HG02759 (cell line): ENCODE measurements at regions not wholly inside any gene's neighbourhood (a gene's known extent, or its start where the extent isn't known, plus 50 kb on each side); places are given as distances from the start of the nearest gene placed in this dataset.
"Not testable (repeated sequence)": the region's sequence is repeated elsewhere in the genome, so short reads cannot be mapped to it uniquely, and the experiment has no call there.

Experiments
- ATAC-seq: cut with Tn5 transposase; IDR thresholded peaks from one replicate; pipeline ENCODE4 v1.9.1; 2021; ENCODE audit warnings: mild to moderate bottlenecking, moderate library complexity; ENCODE audit not compliant: unreplicated experiment

DNA sequence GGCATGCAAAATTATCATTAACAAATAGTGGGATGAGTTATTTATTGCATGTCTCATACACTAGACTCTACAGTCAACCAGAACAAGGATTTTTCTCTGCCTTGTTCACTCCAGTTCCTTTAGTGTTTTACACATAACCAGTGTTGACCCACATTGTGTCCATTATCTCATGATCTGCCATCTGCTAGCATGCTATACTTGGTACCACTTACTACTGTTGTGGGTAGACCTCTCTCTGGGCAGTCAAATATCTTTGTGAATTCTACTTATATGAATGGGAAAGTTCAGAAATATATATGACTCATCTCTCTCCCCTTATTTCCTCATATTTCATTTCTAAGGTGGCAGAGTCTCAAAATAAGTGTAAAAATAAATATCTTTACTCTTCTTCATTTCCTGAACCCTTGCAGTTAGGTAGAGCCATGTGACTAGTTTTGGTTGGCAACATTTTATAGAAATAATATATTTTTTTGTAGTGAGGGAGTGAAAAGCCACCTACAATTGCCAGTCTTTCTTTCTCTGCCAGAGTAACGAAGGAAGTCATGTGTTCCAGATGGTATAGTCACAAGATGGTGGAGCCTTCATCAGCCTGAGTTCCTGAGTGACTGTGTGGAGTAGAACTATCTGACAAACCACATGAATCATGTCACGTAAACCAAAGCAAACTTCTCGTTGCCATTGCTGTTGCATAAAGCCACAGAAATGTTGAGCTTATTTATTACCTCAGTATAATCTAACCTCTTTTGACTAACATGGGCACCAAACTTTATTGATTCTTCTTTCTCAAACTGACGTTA is 704.0 kb downstream of the RNF144A start:
- no peak for ATAC-seq

GRCh38 chr2:7625392-7626138 is 708.4 kb downstream of the RNF144A start:
- ATAC-seq = peak; percentile 67

DNA sequence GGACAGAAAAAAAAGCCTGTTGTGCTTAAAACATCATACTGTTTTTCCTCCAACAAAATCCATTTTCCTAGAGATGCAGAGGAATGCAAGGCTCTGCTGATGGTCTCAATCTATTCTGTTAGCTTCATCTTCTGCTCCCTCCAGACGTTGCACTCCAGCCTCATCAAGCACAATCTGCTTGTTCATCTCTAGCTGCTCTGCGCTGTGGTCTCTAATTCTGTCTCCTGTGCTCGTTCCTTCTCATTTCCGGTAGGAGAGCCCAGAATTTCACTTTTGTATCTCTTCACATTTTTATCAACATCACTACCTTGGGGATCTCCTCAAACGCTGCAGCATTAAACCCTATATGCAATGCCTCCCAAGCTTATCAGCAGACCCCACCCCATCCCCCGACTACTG is 708.9 kb downstream of the RNF144A start:
- no peak for ATAC-seq

DNA sequence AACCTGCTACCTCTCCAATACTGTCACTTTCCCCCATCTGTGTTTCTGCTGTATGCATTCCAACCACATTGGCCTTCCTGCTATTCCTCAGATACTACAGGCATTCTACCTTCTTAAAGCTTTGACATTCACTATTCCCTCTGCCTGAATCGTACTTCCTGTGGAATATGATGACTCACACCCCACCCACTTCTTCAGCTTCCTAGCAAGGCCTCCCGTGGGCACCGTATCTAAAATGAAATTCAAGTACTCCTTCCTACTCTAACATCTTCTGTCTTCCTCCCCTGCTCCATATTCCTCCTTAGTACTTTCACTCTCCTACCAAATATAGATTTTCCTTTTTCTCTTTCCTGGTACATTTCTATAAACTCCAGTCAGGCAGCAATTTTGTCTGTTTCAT is 710.4 kb downstream of the RNF144A start:
- no peak for ATAC-seq

DNA sequence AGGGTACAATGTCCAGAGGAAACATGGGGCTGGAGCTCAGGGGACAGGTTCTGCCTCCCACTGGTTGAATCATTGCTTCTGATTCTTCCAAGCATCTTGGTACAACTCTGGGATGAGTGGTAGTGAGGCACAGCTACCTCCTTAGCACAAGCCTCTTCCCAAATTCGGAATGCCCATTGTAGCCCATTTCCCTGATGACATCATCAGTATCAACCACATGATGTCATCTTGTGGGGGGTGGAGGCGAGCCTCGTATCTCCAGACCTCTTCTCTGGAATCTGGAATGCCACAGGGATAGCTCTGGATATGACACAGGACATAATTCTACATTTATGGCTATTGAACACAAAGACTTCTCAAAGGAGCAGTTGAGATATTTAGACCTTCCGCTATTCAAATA is 715.2 kb downstream of the RNF144A start:
- no peak for ATAC-seq

GRCh38 chr2:7633566-7634153 is 716.4 kb downstream of the RNF144A start:
- ATAC-seq = no peak

GRCh38 chr2:7634409-7634808 is 717.2 kb downstream of the RNF144A start:
- no peak for ATAC-seq

GRCh38 chr2:7639476-7639875 is 722.3 kb downstream of the RNF144A start:
- ATAC-seq = no peak

- not testable (repeated sequence) for ATAC-seq
Measured at GRCh38 chr2:7641272-7641671, 724.1 kb downstream of the RNF144A start.

DNA sequence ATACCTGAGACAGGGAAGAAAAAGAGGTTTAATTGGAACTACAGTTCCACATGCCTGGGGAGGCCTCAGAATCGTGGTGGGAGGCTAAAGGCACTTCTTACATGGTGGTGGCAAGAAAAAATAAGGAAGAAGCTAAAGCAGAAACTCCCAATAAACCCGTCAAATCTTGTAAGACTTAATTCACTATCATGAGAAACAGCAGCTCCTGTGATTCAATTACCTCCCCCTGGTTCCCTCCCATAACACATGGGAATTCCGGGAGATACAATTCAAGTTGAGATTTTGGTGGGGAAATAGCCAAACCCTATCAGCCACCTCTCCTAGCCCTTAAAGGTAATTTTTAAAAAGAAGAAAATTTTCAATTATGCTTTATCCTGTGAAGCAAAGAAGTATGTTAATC is 728.8 kb downstream of the RNF144A start:
- ATAC-seq = no peak

GRCh38 chr2:7646661-7647060 is 729.4 kb downstream of the RNF144A start:
- no peak for ATAC-seq

- no peak for ATAC-seq
Measured at GRCh38 chr2:7648221-7648795, 731.1 kb downstream of the RNF144A start.

DNA sequence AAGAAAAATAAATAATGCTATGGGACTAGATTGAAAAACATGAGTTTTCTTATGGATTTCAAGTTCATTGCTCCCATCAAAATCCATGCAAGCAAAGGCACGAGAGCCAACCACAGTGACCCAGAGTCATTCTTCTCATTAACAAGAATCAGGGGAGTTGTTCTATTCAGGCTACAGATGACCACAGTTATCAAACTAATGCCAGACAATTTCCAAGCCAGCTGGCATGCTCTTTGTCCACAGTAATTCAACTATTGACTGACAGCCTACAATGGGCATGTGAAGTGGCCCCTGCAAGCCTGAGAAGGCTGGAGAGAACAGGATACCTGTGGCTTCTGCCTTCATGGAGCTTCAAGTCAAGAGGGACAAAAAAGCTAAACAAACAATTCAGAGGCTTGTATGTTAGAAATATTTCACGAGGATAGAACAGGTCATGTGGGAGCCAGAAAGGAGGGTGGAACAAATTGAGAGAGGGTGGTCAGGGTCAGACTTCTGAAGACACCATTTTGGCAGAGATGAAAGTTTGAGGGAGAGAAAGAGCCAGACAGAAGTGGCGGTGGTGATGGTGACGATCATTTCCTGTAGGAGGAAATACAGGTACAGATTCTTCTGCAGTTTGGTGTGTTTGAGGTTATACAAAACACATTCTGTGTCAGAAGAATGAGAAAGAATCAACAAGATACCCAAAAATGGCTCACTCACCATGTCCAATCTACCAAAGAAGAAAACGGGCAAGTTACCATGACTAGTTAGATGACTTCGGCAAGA is 732.4 kb downstream of the RNF144A start:
- no peak for ATAC-seq

DNA sequence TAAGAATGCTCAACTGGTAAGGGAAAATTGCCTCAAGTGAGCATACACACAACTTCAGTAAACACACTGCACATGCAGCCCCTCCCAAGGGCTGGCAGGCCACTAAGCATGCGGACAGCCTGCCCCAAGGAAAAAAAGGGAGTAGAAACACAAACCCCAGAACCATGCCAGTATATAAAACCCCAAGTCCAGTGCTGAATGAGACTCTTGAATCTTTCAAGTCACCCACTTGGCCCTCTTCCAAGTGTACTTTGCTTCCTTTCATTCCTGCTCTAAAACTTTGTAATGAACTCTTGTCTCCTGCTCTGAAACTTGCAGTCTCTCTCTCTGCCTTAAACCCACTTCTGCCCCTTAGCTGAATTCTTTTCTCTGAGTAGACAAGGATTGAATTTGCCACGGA is 736.4 kb downstream of the RNF144A start:
- ATAC-seq = no peak

DNA sequence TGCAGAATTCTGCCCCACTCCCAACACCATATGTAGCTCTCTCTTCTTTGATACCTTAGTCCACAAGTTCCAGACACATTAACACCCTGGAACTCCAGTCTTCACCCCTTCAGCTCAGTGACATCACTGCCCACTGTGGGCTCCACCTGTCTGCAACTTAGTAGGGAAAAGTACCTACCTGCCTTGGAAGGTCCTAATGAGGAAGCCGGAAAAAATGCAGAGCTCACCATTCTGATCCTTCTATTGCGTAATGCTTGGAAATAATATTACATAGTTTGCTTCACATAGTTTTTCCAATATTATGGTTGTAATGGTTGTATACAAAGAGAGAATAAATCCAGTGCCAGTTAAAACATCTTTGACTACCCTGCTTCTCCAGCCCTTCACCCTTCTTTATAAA is 738.4 kb downstream of the RNF144A start:
- ATAC-seq = no peak

GRCh38 chr2:7657526-7657925 is 740.3 kb downstream of the RNF144A start:
- not testable (repeated sequence) for ATAC-seq

DNA sequence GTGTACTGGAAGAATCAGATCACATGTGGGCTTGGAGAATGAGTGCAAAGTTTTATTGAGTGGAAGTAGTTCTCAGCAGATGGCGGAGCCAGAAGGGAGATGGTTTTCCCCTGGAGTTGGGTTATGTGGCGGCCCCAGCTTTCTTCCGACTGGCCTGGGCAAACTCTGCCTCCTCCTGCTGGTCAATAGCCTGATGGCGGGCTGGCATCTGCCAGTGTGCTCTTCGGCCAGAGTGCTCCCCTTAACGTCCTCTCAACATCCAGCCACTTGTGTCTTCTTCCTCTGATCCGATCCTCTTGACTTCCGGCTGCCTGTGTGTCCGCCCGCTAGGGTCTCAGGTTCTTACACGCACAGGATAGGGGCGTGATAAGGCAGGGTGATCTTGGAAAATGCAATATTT is 741.3 kb downstream of the RNF144A start:
- no peak for ATAC-seq

GRCh38 chr2:7660816-7661215 is 743.6 kb downstream of the RNF144A start:
- ATAC-seq = no peak

DNA sequence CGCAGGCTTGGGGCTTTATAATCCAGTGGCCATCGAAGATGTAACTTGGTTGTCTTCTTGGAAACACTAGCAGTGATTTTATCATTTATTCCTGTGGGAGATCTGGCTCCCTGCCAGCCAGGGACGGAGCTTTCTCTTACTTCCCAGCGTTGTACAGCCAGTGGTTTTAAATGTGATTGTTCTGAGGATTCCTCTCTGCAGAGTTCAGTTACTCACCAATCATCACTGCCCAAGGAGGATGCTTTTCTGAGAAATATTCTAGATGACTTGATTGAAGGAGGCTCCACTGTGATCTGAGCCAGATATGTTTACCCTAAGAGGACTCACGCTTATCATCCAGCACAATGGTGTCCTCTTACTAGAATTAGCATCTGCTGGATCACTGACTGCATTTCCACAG is 744.3 kb downstream of the RNF144A start:
- ATAC-seq = no peak

GRCh38 chr2:7665880-7666279 is 748.7 kb downstream of the RNF144A start:
- no peak for ATAC-seq
